Natural killer cell (primary cell): ENCODE measurements at regions not wholly inside any gene's neighbourhood (a gene's known extent, or its start where the extent isn't known, plus 50 kb on each side); places are given as distances from the start of the nearest gene placed in this dataset.
"Not testable (repeated sequence)": the region's sequence is repeated elsewhere in the genome, so short reads cannot be mapped to it uniquely, and the experiment has no call there.

ENCODE experiments used
- ATAC-seq, 3 donors: fragments of 150-1000 bp in 2 of 3; fragments of 200-7000 bp in 1 of 3; cut with Tn5 transposase; 1 replicate in 1 of 3; 2 replicates in 2 of 3; pipeline ENCODE4 v1.10.0; 2021; ENCODE audit warnings: mild to moderate bottlenecking in 2 of 3, moderate library complexity in 2 of 3
- DNase-seq, 2 donors: peaks; one replicate each; pipeline versions ENCODE4 v3.0.0 to v3.0.0-alpha.2; 2013 to 2021; ENCODE audit warnings: mixed read lengths in 1 of 2
- H3K27ac ChIP-seq: one replicate; pipeline ENCODE4 v1.5.1; 2013; ENCODE audit warnings: mild to moderate bottlenecking, low read length
- H3K27me3 ChIP-seq: one replicate; pipeline ENCODE4 v1.6.1; 2013; ENCODE audit warnings: low read length; ENCODE audit not compliant: control insufficient read depth, insufficient read depth
- H3K36me3 ChIP-seq: one replicate; pipeline ENCODE4 v1.6.1; 2013; ENCODE audit warnings: low read length; ENCODE audit not compliant: control insufficient read depth, insufficient read depth
- H3K4me1 ChIP-seq: one replicate; pipeline ENCODE4 v1.6.1; 2013; ENCODE audit warnings: low read length; ENCODE audit not compliant: control insufficient read depth, insufficient read depth
- H3K4me3 ChIP-seq: one replicate; pipeline ENCODE4 v1.5.1; 2013; ENCODE audit warnings: low read length
- H3K9me3 ChIP-seq: one replicate; pipeline ENCODE4 v1.6.1; 2013; ENCODE audit warnings: low read length; ENCODE audit not compliant: control insufficient read depth, insufficient read depth
- H3K27ac Mint-ChIP-seq, 2 donors: one replicate each; pipeline ENCODE4 v1.8.0; 2022; ENCODE audit warnings: mild to moderate bottlenecking in 2 of 2, mixed read lengths in 2 of 2, moderate library complexity in 1 of 2
- H3K27me3 Mint-ChIP-seq, 2 donors: one replicate each; pipeline ENCODE4 v1.8.0; 2022; ENCODE audit warnings: low read depth in 2 of 2, mixed read lengths in 2 of 2
- H3K36me3 Mint-ChIP-seq: one replicate; pipeline ENCODE4 v1.8.0; 2022; ENCODE audit warnings: mixed read lengths
- H3K4me1 Mint-ChIP-seq, 2 donors: one replicate each; pipeline ENCODE4 v1.8.0; 2022; ENCODE audit warnings: mixed read lengths in 2 of 2
- H3K4me3 Mint-ChIP-seq: one replicate; pipeline ENCODE4 v1.8.0; 2022; ENCODE audit warnings: mild to moderate bottlenecking, moderate library complexity, mixed read lengths
- H3K9me3 Mint-ChIP-seq, 2 donors: one replicate each; pipeline ENCODE4 v1.8.0; 2022; ENCODE audit warnings: mixed read lengths in 2 of 2
- whole genome bisulfite sequencing: methylation state at CpG from one replicate; pipeline ENCODE4 v1.1.7; 2013; ENCODE audit warnings: missing lambda C conversion rate; ENCODE audit not compliant: insufficient coverage; 5-methylcytosine and 5-hydroxymethylcytosine counted together
- intact Hi-C: fragments of 100-400 bp; cut with micrococcal nuclease; formaldehyde crosslinking; loops from one replicate; pipeline ENCODE4 v1.14.2; 2022
- TF ChIP-seq, protein P1 (sequence below): fragments of 200-600 bp; IDR thresholded peaks from one replicate; pipeline ENCODE4 v1.8.0; 2022; ENCODE audit warnings: antibody characterized with exemption

DNA sequence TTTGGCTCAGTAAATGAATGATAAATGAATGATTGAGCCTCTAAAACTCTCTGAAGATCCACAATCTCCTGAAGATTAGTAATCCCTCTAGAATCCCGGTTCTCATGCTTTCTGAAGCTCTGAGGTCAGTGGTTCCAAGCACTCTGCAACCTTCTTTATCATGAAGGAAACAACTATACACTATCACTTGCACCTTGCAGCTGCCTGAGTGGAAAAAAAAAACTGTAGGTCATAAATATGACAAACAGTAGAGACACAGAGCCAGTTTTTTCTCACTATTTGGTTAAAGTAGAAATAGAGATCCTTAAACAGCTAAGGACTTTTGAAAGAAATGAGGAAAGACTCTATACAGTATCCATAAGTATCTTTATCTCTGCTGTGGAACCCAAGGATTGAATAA, 122.0 kb upstream of the CRBN start:
- Histone ChIP-seq H3K4me3 (no peak overlapping the region), H3K4me1 (no peaks in the 10 kb centered on the region), H3K36me3 (no peaks in the 10 kb centered on the region), H3K27ac (no peak overlapping the region), H3K9me3 (no peaks in the 10 kb centered on the region), H3K27me3 (no peaks in the 10 kb centered on the region)
- no peak for ATAC-seq
- H3K27ac Mint-ChIP-seq, result no peak overlapping the region
- intact Hi-C loops, result no loop called here
- peaks cover 5 to 14% of the 10 kb centered on the region in 2 donors for H3K27me3 Mint-ChIP-seq
- H3K4me1 Mint-ChIP-seq, result no peaks in the 10 kb centered on the region
- 0% methylated on average over 1 of the region's 1 CpG for WGBS
- H3K36me3 Mint-ChIP-seq, result no peaks in the 10 kb centered on the region
- TF ChIP-seq, protein P1, sequence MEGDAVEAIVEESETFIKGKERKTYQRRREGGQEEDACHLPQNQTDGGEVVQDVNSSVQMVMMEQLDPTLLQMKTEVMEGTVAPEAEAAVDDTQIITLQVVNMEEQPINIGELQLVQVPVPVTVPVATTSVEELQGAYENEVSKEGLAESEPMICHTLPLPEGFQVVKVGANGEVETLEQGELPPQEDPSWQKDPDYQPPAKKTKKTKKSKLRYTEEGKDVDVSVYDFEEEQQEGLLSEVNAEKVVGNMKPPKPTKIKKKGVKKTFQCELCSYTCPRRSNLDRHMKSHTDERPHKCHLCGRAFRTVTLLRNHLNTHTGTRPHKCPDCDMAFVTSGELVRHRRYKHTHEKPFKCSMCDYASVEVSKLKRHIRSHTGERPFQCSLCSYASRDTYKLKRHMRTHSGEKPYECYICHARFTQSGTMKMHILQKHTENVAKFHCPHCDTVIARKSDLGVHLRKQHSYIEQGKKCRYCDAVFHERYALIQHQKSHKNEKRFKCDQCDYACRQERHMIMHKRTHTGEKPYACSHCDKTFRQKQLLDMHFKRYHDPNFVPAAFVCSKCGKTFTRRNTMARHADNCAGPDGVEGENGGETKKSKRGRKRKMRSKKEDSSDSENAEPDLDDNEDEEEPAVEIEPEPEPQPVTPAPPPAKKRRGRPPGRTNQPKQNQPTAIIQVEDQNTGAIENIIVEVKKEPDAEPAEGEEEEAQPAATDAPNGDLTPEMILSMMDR, result no peak
- H3K4me3 Mint-ChIP-seq, result no peak overlapping the region
- H3K9me3 Mint-ChIP-seq, result peaks cover 3 to 6% of the 10 kb centered on the region in 2 donors
- DNase-seq, result no peak

DNA sequence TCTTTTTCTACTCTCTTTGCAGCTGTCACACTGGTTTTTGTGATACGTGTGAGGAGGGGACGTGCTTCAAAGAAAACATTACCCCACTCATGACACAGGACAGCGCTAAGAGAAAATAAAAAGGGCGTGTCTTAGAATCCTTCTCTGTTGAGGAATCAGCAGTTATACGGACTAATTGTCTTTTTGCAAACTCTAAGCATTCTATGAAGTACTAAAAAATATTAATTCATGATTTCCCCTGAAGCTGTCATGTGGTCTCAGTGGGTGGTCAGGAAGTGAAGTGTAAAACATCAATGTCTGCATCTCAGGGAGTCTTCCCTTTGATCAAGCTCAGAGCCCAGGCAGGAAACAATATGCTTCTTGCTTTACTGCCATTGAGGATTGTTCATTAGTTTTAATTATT, 117.5 kb upstream of the CRBN start:
- 60% methylated on average over 1 of the region's 5 CpGs for WGBS
- TF ChIP-seq, protein P1, result no peak
- peaks cover 9 to 13% of the 10 kb centered on the region in 2 donors for H3K9me3 Mint-ChIP-seq
- H3K27ac Mint-ChIP-seq, result no peak overlapping the region
- no peaks in the 10 kb centered on the region for H3K4me1 Mint-ChIP-seq
- Histone ChIP-seq H3K9me3 (no peaks in the 10 kb centered on the region), H3K27ac (no peak overlapping the region), H3K27me3 (no peaks in the 10 kb centered on the region), H3K4me1 (no peaks in the 10 kb centered on the region), H3K36me3 (no peaks in the 10 kb centered on the region), H3K4me3 (no peak overlapping the region)
- intact Hi-C loops, result no loop called here
- H3K36me3 Mint-ChIP-seq, result no peaks in the 10 kb centered on the region
- H3K27me3 Mint-ChIP-seq, result peaks cover 6 to 15% of the 10 kb centered on the region in 2 donors
- no peak for ATAC-seq
- H3K4me3 Mint-ChIP-seq, result no peak overlapping the region
- DNase-seq, result peak in 1 of 2 donors; percentile 46

DNA sequence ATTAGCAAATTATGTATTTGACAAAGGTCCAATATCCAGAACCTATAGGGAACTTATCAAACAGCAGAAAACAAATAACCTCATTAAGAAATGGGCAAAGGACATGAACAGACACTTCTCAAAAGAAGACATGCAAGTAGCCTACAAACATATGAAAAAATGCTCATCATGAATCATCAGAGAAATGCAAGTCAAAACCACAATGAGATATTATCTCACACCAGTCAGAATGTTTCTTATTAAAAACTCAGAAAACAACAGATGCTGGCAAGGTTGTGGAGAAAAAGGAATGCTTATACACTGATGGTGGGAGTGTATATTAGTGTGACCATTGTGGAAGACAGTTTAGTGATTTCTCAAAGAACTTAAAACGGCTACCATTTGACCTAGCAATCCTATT, 116.1 kb upstream of the CRBN start:
- ATAC-seq (no peak), DNase-seq (no peak)
- H3K27me3 Mint-ChIP-seq, result peaks cover 0 to 11% of the 10 kb centered on the region in 2 donors
- H3K9me3 Mint-ChIP-seq, result peaks cover 6 to 11% of the 10 kb centered on the region in 2 donors
- Histone ChIP-seq H3K4me3 (no peak overlapping the region), H3K36me3 (no peaks in the 10 kb centered on the region), H3K27me3 (no peaks in the 10 kb centered on the region), H3K9me3 (no peaks in the 10 kb centered on the region), H3K4me1 (no peaks in the 10 kb centered on the region), H3K27ac (no peak overlapping the region)
- WGBS, result 63% methylated on average over 1 of the region's 1 CpG
- no peak overlapping the region for H3K4me3 Mint-ChIP-seq
- intact Hi-C loops, result no loop called here
- H3K4me1 Mint-ChIP-seq, result no peaks in the 10 kb centered on the region
- H3K27ac Mint-ChIP-seq, result no peak overlapping the region
- TF ChIP-seq, protein P1, result no peak
- H3K36me3 Mint-ChIP-seq, result no peaks in the 10 kb centered on the region

DNA sequence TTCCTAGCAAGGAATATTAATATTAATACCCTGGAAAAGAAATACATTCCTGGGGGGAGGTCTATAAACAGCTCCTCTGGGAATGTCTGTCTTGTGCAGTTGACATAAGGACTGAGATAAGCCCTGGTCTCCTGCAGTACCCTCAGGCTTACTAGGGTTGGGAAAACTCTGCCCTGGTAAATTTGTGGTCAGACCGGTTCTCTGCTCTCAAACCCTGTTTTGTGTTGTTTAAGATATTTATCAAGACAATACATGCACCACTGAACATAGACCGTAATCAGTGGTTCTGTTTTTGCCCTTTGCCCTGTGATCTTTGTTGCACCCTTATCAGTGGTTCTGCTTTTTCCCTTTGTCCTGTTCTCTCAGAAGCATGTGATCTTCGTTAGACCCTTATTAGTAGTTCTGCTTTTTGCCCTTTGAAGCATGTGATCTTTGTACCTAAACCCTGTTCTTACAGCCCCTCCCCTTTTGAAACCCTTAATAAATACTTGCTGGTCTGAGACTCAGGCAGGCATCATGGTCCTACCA, 112.3 kb upstream of the CRBN start:
- H3K9me3 Mint-ChIP-seq, ATAC-seq, H3K4me1 Mint-ChIP-seq, intact Hi-C loops, H3K4me3 Mint-ChIP-seq, H3K9me3 ChIP-seq, H3K4me1 ChIP-seq, H3K36me3 Mint-ChIP-seq, H3K27me3 ChIP-seq, DNase-seq, H3K27ac Mint-ChIP-seq, H3K27ac ChIP-seq, H3K4me3 ChIP-seq, H3K36me3 ChIP-seq: not testable (repeated sequence)
- peaks cover 0 to 11% of the 10 kb centered on the region in 2 donors for H3K27me3 Mint-ChIP-seq
- 77% methylated on average over 2 of the region's 3 CpGs for WGBS
